GM12801 (cell line): ENCODE measurements at regions not wholly inside any gene's neighbourhood (a gene's known extent, or its start where the extent isn't known, plus 50 kb on each side); places are given as distances from the start of the nearest gene placed in this dataset.

Source experiments
- TF ChIP-seq, protein P1 (sequence below): IDR thresholded peaks from one replicate; pipeline ENCODE4 v1.5.1; 2011; ENCODE audit warnings: control low read depth; ENCODE audit not compliant: insufficient read length; ENCODE audit errors: extremely low read depth

DNA sequence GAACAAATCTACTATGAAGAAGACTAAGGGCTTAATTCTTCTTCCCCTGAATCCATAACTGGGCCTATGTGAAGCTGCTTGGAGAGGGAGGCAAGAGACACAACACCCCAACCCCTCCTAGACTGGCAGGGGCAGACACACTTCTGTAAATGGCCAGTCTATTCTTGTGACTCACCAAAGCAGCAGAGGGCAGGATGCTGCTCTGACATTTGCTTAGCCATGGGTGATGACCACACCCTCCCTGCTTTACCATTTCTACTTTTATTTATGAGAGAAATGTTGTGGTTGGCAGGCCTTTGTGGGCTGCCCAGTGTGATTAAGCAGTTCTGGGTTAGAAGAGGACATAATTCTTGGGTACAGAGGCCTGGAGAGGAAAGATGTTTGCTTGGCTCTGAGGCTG is 189.8 kb upstream of the DPYD start:
- TF ChIP-seq, protein P1, sequence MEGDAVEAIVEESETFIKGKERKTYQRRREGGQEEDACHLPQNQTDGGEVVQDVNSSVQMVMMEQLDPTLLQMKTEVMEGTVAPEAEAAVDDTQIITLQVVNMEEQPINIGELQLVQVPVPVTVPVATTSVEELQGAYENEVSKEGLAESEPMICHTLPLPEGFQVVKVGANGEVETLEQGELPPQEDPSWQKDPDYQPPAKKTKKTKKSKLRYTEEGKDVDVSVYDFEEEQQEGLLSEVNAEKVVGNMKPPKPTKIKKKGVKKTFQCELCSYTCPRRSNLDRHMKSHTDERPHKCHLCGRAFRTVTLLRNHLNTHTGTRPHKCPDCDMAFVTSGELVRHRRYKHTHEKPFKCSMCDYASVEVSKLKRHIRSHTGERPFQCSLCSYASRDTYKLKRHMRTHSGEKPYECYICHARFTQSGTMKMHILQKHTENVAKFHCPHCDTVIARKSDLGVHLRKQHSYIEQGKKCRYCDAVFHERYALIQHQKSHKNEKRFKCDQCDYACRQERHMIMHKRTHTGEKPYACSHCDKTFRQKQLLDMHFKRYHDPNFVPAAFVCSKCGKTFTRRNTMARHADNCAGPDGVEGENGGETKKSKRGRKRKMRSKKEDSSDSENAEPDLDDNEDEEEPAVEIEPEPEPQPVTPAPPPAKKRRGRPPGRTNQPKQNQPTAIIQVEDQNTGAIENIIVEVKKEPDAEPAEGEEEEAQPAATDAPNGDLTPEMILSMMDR, result no peak

DNA sequence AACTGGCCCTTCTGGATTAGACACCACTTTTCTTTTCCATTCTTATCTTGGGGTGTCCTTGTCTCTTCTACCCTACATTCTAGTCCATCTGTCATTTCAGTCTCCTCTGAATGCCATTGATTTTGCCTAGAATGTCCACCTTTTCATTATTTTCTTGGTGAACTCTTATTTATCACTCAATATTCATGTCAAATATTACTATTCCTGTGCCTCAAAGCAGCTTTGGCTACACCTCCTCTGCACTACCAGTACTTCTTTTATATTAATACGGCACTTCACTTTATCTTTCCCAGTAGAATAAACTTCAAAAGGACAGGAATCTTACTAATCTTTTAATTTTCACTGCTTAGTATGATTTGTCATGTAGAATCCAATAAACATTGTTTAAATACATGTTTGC is 186.4 kb upstream of the DPYD start:
- TF ChIP-seq, protein P1, result no peak

DNA sequence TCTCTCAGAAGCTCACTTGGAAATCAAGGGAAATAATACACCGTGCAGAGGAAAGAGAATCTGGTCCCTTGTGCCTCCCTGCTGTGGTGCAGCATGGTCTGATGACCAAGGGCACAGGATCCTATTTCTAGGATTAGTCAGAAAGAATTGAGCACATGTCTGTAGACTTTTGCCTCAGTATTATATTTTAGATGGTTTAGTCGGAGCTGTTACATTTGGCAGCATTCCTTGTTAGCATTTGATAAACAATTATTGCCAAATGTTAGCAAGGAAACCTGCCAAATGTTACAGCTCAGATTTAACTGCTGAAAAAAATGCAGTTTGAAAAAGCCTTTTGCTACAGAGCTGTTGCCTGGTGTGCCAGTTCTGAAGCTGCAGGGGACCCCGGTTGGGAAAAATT is 183.5 kb upstream of the DPYD start:
- TF ChIP-seq, protein P1, result no peak

DNA sequence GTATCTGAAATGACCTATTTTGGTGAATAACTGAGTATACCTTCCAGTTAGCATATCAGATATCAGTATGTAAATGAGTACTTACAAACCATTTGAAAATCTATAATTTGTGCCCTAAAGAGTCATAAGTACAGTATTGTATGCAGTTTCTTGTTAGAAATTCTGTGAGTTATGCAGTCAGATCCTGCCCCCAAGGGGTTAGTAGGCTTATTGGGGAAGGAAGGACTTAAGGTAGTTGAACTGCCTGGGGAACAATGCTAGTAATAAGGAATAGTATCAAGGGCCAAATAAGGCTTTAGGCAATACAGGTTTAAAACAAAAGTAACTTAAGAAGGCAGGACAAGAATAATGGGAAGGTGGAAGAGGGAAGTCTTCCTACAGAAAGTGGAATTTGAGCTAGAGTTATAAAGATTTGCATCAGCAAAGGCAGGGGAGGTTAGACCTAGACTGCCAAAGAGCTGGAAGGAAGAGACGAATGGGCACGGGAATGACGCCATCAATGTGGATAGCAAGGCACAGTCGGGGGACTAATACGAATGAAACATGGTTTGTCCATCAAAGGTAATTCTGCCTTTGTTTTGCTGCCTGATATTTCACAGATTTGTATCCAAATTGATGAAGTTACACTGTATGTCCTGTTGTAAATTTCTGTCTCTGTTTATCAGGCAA is 182.9 kb upstream of the DPYD start:
- TF ChIP-seq, protein P1, result no peak

DNA sequence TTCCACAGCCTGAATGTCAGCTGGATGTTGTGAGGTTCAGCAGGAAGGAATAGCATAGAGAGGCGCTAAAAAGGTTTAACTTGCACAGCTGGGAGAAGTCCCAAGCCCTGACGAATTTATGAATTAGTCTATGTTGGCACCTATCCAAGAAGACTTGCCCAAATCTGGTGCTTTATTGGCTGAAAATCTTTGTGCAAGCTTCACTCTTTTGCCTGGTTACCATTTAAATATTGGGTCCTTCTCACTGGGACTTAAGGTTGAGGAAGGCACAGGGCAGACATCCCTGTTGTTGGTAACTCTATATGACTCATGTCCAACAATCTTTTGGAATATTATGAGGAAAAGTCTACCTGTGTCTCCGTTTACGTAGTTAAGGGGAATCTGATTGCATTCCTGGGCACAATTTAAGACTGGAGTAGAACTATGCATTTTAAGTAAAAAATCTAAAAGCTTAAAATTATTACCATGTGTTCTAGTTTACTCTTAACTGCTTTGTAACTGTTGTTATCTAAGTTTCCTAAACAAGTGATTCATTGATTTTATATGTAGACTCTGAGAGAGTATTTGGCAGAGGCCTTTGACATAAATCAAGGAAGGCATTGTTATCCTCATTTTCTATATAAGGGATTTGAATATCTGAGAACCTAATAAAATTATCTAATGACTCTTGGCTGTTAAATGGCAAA is 181.7 kb upstream of the DPYD start:
- TF ChIP-seq, protein P1, result no peak

DNA sequence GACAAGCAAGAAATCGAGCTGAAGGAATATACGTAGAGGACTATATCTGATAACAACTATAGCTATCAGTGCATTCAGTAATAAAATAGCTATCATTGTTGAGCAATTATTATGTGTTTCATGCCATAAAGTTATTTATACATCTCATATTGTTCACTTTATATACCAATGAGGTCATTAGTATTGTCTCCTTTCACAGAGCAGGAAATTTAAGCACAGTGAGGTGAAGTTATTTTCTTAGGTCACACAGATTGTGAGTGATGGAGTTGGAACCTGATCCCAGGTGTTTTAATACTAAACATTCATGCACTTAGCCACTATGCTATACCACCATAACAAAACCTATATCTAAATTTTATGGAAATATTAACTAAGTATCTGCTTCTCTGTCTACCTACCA is 180.5 kb upstream of the DPYD start:
- TF ChIP-seq, protein P1, result no peak

DNA sequence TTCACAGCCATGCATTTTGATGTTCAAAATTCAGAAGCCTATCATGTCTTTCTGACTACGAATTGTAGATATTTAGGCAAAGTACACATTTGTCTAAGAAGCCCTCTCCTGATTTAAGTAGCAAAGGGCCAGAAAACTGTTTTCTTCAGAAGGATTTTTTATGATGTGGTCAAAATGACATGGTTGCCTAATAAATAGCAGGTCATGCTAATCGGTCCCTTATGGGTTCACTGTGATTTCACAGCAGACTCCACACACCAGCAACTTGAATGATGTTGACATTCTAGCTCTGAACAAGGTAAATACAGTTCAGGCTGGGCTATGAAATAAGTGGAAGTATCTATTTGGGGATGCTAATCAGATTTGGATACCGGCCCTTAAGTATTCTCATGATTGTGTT is 178.7 kb upstream of the DPYD start:
- TF ChIP-seq, protein P1, result no peak
